HS-5 (cell line): ENCODE measurements at regions not wholly inside any gene's neighbourhood (a gene's known extent, or its start where the extent isn't known, plus 50 kb on each side); places are given as distances from the start of the nearest gene placed in this dataset.
"Not testable (repeated sequence)": the region's sequence is repeated elsewhere in the genome, so short reads cannot be mapped to it uniquely, and the experiment has no call there.

Experiments used
- DNase-seq: peaks from one replicate; pipeline ENCODE4 v3.0.0-alpha.2; 2012; ENCODE audit warnings: low read depth

DNA sequence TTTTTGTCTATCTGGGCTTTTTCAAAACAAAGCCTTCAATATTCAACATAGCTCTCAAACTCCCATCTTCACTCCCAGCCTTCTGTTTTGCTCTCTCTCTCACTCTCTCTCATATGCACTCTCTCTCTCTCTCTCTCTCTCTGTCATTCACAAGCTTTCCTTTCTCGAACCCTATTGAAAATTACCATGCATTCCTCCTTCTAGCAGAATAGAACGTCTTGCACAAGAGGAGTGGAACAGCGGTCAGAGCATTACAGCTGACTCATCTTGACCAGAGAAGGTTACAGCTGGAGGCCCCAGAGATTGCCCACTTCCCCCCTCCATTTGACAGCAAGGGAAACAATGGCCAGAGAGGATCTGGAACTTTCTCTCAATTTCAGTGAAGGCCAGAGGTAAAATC lies 51.0 kb upstream of the LIFR start:
- peak; percentile 87 for DNase-seq

DNA sequence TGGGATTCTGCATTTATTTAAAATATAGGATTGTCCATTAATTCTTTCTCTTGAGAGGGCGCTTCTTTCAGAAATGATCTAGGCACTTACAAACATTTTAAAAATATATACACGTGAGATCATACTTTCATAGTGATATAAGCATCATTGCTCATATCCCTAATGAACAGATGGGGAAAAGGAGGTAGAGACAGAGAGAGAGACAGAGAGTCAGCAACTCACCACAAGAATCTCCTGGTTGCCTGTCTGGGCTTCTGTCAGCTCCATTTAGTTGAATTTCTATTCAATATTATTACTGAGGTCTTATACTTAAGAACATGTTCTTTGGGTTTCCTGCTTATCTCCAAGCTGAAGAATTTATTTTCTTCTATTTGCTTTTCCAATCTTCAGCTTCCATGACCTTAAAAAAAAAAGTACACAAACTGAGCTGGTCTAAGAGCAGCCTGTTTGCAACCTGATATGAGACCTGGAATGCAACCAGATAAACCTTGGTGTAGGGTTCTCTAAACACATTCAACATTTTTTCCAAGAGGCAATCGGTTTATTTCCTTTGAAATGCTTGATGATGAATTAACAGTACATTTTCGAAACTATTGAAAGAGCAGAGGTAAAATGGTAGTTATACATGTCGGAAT lies 51.6 kb upstream of the LIFR start:
- no peak for DNase-seq

DNA sequence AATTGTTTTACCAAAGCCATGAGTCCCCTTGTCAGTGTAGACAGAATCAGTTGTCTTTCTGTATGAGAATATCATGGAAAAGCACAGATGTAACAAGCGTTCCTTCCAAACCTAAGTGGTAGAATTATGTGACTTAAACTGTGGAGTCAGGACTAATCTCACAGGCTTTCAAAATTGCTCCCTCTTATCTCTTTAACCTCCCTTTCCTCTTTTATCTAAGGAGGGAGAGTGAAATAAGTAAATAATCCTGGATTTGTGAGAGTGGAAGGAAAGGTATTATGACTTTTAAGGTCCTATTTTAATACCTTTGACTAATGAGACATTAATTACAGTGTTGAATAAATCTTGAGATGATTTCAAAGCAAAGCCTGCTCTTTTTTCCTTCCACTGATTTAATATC lies 52.4 kb upstream of the LIFR start:
- DNase-seq: no peak

DNA sequence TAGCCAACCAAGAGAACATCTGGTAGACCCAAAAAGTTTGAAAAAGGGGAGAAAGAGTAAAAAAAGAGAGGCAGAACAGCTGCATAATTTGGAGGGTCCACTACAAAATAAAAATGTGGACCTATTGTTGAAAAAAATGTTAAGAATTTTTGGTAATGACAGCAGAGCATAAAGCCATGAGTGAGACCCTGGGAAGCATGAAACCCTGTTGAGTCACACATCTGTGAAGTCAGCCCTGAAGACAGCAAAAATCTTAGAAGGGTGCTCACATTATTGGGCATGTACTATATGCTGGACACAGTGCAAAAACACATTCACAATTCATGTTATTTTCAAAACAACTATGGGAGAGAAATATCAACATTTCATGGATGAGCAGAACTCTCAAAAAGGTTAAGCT lies 56.4 kb upstream of the LIFR start:
- no peak for DNase-seq

DNA sequence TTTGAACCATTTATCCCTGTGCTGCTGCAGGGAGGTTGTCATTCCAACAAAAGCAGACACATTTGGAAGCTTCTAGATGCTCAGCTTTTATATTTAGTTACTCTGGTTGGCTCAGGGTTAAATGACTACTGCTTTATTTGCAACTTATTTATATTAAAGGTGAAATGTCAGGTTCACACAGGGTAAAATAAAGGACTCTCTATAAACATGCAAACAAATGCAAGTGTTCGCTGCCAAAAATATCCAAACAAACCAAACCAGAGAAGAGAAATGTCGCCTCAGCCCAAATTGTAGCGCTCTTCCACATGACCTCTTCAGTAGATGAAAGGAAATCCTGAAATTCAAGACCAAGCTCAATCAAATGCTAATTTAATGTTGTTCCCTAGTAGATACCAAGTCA lies 57.0 kb upstream of the LIFR start:
- no peak for DNase-seq

DNA sequence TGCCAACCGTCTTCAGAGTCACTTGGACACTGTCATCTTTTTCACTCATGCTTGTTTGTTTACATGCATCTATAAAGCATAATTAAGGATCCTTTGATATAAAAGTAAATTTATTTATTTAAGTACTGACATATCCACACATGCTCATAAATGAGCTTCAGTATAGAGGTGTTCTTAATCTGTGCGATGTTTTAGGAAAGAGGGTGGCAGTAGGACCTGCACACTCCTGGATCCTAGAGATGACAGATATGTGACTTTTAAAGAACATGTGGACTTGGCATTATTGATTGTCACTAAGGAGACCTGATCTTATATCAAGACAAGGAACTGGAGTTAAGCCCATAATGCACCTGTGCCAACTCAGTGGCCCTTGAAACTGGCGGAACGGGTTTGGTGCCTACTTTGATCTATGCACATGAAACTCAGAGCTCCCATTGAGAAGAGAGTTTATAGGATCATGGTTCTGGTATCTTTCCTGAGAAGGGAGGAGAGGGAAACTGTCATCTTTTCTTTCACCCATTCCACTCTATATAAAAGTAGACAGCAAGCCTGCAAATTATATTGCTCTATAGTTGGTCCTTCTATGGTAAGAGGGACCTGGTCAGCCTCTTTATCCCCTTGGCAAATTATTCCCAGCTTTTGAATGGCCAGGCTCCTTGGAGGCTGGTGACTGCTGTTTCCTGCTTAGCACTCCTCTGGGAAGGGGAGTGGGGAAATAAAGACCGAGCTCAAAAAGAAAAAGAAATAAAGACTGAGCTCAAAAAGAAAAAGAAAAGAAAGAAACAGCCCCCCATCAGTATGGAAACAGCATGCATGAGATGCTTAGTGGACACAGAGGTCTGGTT lies 57.8 kb upstream of the LIFR start:
- no peak for DNase-seq

DNA sequence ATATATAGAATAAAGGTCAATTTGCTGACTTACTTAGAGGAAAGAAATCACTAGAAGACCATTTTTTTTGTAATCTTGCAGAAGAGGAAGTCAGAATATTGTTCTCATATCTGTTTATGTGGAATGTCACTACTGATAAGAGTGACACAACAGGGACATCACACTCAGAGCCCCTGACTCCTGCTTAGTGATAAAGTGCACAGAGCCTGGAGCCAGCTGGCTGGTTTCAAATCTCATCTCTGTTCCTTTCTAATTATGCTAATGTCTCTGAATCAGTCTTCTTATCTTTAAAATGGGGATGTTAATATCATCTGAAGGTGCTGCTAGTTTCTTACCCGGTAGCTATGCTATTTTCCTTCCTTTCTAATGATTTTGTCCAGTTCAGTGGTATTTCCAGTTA lies 58.6 kb upstream of the LIFR start:
- no peak for DNase-seq

DNA sequence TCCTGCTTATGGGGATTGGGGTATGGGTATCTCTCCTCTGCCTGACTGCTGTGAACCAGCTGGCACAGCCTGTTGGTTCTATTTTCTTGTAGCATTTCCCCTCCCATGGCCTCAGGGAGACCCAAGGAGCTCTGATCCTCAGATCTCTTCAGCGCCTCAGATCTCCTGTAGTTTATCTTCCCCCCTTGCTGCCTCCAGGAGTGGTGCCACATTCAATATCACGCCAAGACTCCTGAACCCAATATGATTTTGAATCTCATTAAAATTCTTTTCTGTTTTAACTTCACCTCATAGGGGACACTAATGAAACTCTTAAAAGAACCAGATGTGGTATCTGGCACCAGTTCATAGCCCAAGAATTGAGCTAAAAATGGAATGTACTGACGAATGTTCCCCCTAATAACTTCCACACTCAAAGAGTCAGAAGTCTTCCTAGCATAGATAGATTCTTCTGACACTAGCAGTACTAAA lies 59.6 kb upstream of the LIFR start:
- DNase-seq: no peak

DNA sequence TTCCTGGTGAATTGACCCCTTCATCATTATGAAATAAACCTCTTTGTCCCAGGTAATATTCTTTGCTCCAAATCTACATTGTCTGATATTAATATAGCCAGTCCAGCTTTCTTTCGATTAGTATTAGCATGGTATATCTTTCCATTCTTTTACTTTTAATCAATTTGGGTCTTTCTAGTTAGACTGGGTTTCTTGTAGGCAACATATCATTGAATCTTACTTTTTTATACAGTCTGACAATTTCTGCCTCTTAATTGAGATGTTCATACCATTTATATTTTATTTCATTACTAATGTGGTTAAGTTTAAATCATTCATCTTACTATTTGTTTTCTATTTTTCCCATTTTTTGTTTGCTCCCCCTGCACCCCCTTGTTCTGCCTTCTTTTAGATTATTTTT lies 61.7 kb upstream of the LIFR start:
- no peak for DNase-seq

DNA sequence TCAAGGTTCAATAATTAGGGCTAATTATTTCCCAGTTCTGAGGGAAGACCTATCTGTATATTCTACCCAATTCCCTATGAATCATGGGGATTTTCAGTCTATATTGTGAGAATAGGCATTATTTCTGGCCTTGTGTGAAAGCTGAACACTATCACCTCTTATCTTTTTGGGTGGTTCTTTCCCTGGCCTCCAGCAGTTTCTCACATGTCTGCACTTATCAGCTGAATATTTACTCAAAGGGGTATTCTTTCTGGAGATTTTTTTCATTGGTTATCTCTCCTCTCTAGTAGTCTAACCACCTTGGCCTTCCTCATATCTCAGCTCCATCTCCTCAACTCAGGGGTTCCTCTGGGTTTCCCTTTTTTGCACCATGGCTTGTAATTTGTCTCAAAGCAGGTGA lies 64.9 kb upstream of the LIFR start:
- DNase-seq: no peak

DNA sequence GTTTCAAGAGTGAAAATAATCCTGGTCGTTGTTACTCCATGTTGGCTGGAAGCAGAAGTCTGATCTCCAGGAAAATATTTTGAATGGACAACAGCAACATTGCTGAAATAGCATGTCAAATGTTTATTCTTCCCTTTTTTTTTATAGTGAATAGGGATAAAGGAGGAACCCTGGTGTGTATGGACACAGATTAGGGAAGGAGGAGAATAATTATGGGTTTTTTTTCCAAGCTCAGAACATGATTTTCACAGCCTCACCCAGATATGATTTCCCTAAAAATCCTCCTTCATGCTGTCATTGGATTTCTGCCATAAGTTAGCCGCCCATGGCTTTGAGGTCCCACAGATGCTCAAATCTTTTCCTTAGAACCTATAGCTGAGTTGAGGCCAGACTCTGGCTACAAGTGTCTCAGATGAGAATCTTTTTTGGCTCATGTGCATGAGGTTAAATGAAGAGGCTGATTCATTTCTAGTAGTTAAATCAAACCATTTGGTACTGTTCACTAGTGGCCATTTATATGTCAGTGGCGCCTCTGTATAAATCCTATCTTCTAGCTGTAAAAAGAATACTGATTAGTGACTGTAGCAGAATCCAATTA lies 65.5 kb upstream of the LIFR start:
- DNase-seq: no peak

DNA sequence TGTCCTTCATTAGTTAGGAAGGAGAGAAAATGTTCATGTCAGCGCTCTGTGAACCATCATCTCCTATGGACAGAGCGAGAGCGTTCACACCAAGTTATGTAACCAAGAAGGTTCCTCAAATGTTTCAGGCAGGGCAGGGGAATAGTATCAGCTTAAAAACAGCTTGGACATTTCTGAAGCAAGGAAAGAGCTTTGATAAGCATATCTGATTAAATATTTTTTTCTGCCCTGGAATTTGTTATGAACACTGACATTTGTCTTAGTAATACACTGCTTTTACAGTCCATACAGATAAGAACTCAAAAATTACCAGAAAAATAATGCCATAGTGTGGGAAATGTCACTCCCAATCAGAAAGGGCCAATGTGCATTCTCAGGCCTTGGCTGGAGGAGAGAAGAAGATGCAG lies 66.3 kb upstream of the LIFR start:
- DNase-seq: no peak

DNA sequence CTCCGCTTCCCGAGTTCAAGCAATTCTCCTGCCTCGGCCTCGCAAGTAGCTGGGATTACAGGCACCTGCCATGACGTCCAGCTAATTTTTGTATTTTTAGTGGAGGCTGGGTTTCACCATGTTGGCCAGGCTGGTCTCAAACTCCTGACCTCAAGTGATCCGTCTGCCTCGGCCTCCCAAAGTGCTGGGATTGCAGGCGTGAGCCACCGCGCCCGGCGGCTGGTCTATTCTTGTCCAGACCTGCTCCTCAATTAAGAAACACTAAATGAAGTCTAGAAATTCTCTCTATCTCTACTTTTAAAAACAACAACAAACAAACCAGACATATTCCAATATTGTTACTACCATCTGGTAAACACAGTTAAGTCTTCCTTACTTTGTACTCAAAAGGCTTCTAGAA lies 68.1 kb upstream of the LIFR start:
- not testable (repeated sequence) for DNase-seq

DNA sequence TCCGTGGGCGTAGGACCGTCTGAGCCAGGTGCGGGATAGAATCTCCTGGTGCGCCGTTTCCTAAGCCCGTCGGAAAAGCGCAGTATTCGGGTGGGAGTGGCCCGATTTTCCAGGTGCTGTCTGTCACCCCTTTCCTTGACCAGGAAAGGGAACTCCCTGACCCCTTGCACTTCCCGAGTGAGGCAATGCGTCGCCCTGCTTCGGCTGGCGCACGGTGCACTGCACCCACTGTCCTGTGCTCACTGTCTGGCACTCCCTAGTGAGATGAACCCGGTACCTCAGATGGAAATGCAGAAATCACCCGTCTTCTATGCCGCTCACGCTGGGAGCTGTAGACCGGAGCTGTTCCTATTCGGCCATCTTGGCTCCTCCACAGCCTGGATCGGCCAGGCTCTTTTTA lies 74.9 kb upstream of the LIFR start:
- not testable (repeated sequence) for DNase-seq

DNA sequence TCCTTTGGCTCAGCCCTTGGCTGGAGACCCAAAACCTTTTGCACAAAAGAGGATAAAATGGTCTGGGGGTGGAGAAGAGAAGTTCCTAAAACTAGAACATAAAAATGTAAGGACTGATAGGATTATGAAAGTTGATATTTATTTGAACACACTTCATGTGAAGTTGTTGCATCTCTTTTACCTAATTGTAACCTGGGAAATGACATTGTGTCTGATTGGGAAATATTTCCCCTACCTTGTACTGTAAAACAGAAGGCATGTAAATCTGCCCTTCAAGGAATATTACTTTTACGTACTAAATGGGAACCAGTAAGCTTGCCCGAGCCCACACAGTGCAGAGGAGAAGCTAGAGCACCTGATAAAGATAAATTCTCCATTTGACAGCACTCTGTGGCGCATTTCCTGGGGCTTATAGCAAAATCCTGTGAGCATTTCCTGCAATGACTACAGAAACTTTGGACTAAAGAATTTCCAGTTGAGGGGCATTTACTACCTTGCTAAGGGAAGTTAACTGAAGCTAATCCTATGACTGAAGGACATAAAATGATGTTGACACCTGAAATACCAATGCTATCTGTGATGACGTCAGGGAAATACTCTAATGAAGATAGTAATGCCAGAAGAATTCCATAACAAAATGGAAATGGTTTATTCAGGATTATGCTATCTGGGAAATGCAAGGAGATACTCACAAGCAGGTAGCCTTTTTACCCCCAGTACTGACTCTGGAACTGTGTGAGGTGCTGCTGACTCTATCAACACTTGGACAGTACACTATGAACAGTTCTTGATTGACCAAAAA lies 78.3 kb upstream of the LIFR start:
- DNase-seq: no peak

DNA sequence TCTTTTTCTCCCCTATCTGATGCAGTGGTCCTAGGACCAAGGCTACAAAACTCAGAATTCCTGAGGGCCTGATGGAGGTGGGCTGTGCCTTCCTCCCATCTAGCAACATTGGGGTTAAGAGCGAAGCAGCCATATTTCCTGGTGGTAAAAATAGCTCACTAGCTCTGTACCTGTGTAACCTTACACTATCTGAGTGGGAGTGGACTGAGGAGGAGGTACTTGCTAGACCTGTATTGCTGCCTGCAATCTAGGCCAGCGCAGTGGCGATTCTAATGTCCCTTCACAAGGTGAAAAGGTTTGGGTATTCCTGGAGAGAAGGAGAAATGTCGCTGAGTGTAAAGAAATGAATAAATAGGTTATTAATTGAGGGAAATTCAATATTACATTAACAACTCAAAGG lies 80.2 kb upstream of the LIFR start:
- DNase-seq: no peak

DNA sequence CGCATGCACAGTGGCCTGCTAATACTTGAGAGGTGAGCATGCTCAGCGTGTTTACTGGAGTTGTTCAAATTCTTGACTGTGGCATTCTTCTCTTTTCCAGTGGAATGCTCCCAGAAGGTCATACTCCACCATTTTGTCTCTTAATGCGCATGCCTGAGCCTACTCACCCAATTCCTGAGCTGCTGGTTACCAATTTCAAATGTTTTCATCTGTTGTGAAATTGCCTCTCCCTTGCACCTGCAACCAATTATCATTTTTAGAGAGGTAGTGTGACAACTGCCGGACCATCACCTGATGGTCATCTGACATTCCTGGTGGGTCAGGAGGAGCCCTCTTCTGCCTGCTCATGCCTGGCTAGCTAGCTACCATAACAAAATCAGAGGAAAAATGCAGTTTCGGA lies 82.2 kb upstream of the LIFR start:
- no peak for DNase-seq

DNA sequence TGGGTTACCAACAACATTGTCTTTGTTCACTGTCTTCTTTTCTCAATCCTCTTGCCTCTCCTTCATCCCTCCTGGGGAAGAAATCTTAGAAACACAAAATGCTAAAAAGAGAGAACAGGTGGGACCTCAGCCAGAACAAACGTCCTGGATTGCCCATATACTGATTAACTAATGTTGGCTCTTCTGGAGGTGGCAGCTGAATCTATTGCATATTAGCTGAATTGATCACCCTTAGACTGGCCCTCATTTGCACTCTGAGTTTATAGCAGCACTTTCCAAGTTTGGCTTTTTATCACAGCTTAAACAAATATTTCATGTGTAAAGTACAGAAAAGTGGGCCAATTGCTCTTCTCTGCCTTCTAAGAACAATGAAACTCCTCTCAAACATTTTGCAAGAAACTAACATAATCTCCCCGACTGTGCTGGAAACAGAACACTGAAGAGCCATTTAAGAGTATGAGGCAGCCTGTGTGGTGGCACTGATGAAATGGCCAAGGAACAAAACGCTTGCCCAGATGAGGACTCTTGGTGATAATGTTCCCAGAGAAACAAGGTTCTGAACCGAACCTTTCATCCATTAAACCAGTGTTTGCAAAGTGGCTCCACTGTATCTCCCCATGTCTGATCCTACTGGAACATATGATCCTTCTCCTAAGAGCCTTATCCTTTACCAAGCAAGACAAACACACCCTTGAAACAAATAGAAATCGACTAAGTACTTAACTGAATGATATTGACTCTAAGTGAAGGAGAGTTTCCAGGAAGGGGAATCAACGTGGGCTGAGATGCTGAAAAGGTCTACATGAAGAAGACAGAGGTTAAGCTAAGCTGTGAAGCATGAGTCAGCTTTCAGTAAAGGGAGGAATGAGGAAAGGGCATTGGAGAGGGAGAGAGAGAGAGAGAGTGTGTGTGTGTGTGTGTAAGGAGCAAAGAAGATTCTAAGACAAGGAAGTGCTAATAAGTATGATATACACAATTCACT lies 83.2 kb upstream of the LIFR start:
- no peak for DNase-seq

DNA sequence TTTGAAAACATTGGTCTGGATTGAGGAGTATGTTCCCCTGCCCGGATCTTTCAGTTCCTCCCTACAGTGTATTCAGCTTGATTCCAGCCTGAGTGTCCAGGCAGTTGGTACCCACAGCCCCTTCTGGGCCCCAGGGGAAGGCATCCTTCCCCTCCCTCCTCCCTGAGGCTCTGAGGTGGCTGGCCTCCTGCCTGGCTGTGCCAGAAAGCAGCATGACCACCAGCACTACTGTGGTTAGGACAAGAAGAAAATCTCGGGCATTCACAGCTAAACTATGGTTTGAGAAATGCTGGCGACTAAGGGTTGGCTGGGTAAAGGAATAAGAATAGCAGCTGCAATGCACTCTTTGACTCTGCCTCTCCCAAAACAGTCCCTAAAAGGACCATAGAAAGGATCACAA lies 84.6 kb upstream of the LIFR start:
- DNase-seq: no peak

DNA sequence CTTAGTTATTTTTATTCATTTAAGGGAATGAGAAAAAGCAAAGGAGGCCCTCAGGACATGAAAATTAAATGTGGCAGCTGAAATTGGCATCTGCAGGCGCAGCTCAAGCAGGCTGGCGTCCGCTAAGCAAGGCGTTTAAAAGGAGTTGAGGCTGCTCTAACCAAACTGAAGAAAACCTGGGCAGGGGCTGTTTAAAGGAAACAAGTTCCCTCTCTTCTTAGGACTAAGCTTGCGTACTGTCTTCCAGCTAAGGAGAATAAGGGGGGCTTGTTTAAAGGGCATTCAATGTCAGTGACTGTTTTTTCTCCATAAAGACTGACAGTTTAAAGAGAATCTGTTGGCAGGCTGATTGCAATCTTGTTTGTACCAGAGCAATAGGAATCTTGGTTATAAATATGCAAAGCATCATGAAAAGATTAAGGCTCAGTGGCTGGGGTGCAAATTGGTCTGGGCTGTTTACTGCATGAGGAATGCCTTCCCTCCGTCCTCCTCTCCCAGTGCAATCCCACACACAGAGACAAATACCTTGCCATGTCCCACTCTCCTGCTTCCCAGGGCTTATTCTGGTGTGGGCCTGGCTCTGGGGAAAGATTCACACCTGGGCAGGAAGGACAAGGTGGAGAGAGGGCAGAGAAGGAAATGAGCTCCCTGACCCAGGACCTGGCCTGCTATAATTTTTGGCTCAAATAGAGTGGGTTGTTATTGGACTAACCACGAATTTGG lies 85.9 kb upstream of the LIFR start:
- DNase-seq: no peak

DNA sequence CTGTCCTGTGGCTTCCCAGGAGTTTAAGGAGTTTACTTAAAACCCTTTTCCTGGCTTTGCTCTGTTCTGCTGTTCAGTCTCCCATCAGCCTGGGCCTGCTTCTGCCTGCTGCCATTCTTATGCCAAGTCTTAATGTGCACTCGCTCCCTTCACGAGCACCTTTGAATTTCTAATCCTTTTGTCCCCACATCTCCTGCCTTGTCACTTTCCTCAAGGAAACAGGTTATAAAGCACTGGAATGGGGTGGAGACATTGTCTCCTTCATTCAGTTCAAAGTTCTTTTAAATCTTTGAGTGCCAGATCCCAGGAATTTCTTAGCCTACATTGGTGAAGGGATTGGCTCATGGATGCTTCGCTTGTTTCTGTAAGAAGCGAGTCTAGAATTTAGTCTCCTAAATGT lies 87.2 kb upstream of the LIFR start:
- no peak for DNase-seq
